ENCODE measurements at regions not wholly inside any gene's neighbourhood (a gene's known extent, or its start where the extent isn't known, plus 50 kb on each side); places are given as distances from the start of the nearest gene placed in this dataset.

- Histone ChIP-seq H3K27ac (replicated peaks) (no peak overlapping the region), H3K27me3 (ENCODE audit: insufficient read depth, poor library complexity, severe bottlenecking) (no peaks in the 10 kb centered on the region)
- DNase-seq (ENCODE audit: low read depth in 1 of 2, low spot score in 1 of 2): no peak
Measured at GRCh38 chr2:107412209-107412904, 414.3 kb upstream of the RGPD4 start.

GRCh38 chr2:107412981-107413380, 413.7 kb upstream of the RGPD4 start:
- Histone ChIP-seq H3K4me3 (replicated peaks; ENCODE audit: insufficient read depth, low read length) (no peak overlapping the region), H3K27me3 (ENCODE audit: insufficient read depth, poor library complexity, severe bottlenecking) (no peaks in the 10 kb centered on the region), H3K27ac (replicated peaks) (no peak overlapping the region)
- TF ChIP-seq GABPA (IDR thresholded peaks at IDR 0.05; ENCODE audit: low read depth): no peak
- no peak for TF ChIP-seq CTCF (IDR thresholded peaks at IDR 0.05; ENCODE audit: insufficient read depth, low read length)
- TF ChIP-seq POLR2AphosphoS5 (IDR thresholded peaks at IDR 0.05; ENCODE audit: low read depth): no peak
- TF ChIP-seq SPI1 (IDR thresholded peaks at IDR 0.05; ENCODE audit: borderline replicate concordance, low read depth): no peak
- no peak for TF ChIP-seq REST (IDR thresholded peaks at IDR 0.05; ENCODE audit: insufficient replicate concordance, low read depth)
- no peak for DNase-seq (ENCODE audit: low read depth in 1 of 2, low spot score in 1 of 2)

More at GRCh38 chr2:107412209-107412904, 414.3 kb upstream of the RGPD4 start:
- TF ChIP-seq GABPA (IDR thresholded peaks at IDR 0.05; ENCODE audit: low read depth): no peak
- TF ChIP-seq REST (IDR thresholded peaks at IDR 0.05; ENCODE audit: insufficient replicate concordance, low read depth): no peak
- TF ChIP-seq SPI1 (IDR thresholded peaks at IDR 0.05; ENCODE audit: borderline replicate concordance, low read depth): no peak
- TF ChIP-seq CTCF (IDR thresholded peaks at IDR 0.05; ENCODE audit: insufficient read depth, low read length): no peak
- no peak for TF ChIP-seq POLR2AphosphoS5 (IDR thresholded peaks at IDR 0.05; ENCODE audit: low read depth)
- no peak overlapping the region for H3K4me3 ChIP-seq (replicated peaks; ENCODE audit: insufficient read depth, low read length)

GRCh38 chr2:107414376-107414775, 412.3 kb upstream of the RGPD4 start:
- TF ChIP-seq CTCF (IDR thresholded peaks at IDR 0.05; ENCODE audit: insufficient read depth, low read length): no peak
- no peak for TF ChIP-seq GABPA (IDR thresholded peaks at IDR 0.05; ENCODE audit: low read depth)
- no peak for TF ChIP-seq REST (IDR thresholded peaks at IDR 0.05; ENCODE audit: insufficient replicate concordance, low read depth)
- TF ChIP-seq SPI1 (IDR thresholded peaks at IDR 0.05; ENCODE audit: borderline replicate concordance, low read depth): no peak
- TF ChIP-seq POLR2AphosphoS5 (IDR thresholded peaks at IDR 0.05; ENCODE audit: low read depth): no peak
- Histone ChIP-seq H3K4me3 (replicated peaks; ENCODE audit: insufficient read depth, low read length) (no peak overlapping the region), H3K27ac (replicated peaks) (no peak overlapping the region), H3K27me3 (ENCODE audit: insufficient read depth, poor library complexity, severe bottlenecking) (no peaks in the 10 kb centered on the region)
- DNase-seq (ENCODE audit: low read depth in 1 of 2, low spot score in 1 of 2): no peak

Measured in HL-60 (cell line).